Cardiac muscle cell (in vitro differentiated cells and primary cell): ENCODE measurements at regions not wholly inside any gene's neighbourhood (a gene's known extent, or its start where the extent isn't known, plus 50 kb on each side); places are given as distances from the start of the nearest gene placed in this dataset.

Source experiments
- DNase-seq, 2 donors: peaks; one replicate each; pipeline versions ENCODE4 v3.0.0 to v3.0.0-alpha.2; 2010 to 2017; ENCODE audit warnings: low read depth in 1 of 2, low spot score in 1 of 2
- H3K27ac ChIP-seq: fragments of 200-600 bp; sonication (generic); 2 replicates; pipeline ENCODE4 v1.5.1; 2016
- H3K27me3 ChIP-seq: fragments of 200-600 bp; sonication (generic); 2 replicates; pipeline ENCODE4 v1.6.0; 2016; ENCODE audit warnings: control low read depth
- H3K36me3 ChIP-seq: fragments of 200-600 bp; sonication (generic); 2 replicates; pipeline ENCODE4 v1.5.1; 2016; ENCODE audit warnings: control low read depth
- H3K4me1 ChIP-seq: fragments of 200-600 bp; sonication (generic); 2 replicates; pipeline ENCODE4 v1.8.1; 2017; ENCODE audit warnings: low read depth, mild to moderate bottlenecking, mixed run types
- H3K4me3 ChIP-seq: fragments of 200-600 bp; sonication (generic); 2 replicates; pipeline ENCODE4 v1.5.1; 2016; ENCODE audit warnings: mild to moderate bottlenecking
- H3K9me3 ChIP-seq: fragments of 200-600 bp; sonication (generic); 2 replicates; pipeline ENCODE4 v1.5.1; 2017; ENCODE audit warnings: low read depth, mild to moderate bottlenecking, control low read depth
- TF ChIP-seq, protein P1 (sequence below): IDR thresholded peaks from 2 replicates; pipeline ENCODE4 v1.5.1; 2012; ENCODE audit warnings: low read depth, mild to moderate bottlenecking, low read length

DNA sequence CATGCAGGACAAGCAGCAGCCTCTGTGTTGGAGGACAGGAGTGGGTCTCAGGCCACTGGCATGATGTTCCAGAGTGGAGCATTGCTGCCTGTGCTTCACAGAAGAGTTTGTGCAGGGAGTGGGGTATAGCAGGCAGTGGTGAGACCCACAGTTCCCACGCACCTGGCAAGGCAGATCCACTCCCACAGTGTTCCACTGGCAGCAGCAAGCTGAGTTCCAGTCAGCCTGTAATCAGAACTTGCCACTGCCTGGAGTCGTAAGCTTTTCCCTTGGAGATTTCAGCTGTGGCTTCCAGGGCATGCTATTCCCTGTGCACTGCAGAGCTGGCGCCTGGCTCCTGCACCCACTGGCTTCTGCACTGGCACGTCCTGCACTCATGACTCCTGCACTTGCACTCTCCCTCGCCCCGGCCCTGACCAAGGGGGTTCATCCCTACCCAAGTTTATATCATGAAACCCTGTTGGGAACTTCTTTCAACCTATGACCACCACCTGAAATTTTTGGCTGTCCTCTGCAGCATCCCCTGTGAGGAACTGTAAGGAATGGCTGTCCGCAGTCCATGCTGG is 1144.3 kb downstream of the RAPGEF2 start:
- TF ChIP-seq, protein P1, sequence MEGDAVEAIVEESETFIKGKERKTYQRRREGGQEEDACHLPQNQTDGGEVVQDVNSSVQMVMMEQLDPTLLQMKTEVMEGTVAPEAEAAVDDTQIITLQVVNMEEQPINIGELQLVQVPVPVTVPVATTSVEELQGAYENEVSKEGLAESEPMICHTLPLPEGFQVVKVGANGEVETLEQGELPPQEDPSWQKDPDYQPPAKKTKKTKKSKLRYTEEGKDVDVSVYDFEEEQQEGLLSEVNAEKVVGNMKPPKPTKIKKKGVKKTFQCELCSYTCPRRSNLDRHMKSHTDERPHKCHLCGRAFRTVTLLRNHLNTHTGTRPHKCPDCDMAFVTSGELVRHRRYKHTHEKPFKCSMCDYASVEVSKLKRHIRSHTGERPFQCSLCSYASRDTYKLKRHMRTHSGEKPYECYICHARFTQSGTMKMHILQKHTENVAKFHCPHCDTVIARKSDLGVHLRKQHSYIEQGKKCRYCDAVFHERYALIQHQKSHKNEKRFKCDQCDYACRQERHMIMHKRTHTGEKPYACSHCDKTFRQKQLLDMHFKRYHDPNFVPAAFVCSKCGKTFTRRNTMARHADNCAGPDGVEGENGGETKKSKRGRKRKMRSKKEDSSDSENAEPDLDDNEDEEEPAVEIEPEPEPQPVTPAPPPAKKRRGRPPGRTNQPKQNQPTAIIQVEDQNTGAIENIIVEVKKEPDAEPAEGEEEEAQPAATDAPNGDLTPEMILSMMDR: no peak
- Histone ChIP-seq H3K36me3 (no peaks in the 10 kb centered on the region), H3K27me3 (no peaks in the 10 kb centered on the region), H3K27ac (no peak overlapping the region), H3K4me3 (no peak overlapping the region), H3K4me1 (no peaks in the 10 kb centered on the region), H3K9me3 (no peaks in the 10 kb centered on the region)
- no peak for DNase-seq

DNA sequence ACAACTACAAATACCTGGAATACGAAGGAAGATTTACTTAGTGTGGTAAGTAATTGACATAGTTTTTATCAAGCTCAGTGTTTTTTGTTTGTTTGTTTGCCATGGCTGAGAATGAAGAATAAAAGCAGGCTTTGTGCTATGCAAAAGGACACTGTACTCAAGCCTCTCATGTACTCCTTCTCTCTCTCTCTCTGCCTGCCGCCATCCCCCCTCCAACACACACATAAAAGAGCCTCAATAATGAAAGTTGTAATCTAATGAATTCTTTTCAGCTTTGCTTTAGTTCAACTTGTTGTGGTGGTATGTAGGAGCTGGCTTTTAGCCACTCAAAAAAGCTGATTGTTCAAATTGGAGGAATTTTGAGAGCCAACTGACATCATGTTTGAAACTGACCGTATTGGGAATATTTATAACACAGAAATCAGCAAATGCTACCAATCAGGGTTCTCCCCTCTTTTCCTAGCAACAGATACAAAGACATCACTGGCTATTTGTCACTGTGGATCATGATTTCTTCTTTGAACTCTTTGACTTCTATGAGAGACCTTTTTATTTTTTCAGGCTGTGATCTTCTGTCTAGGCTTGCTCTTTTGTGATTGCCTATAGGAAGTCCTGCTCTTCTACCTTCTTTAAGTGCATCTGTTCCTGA is 1148.8 kb downstream of the RAPGEF2 start:
- Histone ChIP-seq H3K36me3 (no peaks in the 10 kb centered on the region), H3K27ac (no peak overlapping the region), H3K4me1 (no peaks in the 10 kb centered on the region), H3K27me3 (no peaks in the 10 kb centered on the region), H3K9me3 (no peaks in the 10 kb centered on the region), H3K4me3 (no peak overlapping the region)
- TF ChIP-seq, protein P1: no peak
- no peak for DNase-seq

DNA sequence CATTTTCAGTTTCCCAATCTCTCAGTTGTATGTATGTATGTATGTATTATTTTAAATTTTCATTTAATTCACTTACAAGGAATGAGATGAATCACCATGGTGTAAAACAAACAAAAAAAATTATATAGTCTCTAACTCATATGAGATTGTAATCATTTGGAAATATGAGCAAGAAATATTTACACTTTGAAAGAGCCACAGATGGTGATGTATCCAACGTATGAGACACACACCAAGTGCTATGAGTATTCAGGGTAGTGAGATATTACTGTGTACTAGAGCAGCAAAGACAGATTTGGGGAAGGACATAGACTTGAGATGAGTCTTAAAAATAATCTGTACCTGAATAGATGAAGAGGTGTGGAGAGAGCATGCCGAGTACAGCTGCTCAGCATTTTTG is 1154.4 kb downstream of the RAPGEF2 start:
- DNase-seq: no peak
- H3K27me3 ChIP-seq: no peaks in the 10 kb centered on the region
- no peak overlapping the region for H3K4me3 ChIP-seq
- no peaks in the 10 kb centered on the region for H3K36me3 ChIP-seq
- TF ChIP-seq, protein P1: no peak
- no peaks in the 10 kb centered on the region for H3K4me1 ChIP-seq
- no peaks in the 10 kb centered on the region for H3K9me3 ChIP-seq
- H3K27ac ChIP-seq: no peak overlapping the region

DNA sequence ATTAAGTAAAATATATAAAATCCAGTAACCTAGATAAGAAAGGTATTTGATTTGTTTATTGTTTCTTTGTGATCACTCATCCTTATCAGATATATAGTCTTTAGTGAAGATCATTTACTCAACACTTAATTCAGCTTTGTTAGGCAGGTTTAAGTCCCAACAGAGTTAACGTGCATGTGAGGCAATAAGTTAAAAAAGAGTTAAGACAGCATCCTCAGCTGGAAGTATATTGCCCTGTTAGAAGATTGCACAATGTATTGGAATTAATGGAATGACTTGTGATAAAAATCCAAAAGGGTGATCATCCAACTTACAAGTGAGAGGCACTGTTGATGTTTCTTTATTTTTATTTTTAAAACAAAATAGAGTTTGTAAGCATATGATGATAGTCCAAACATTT is 1162.1 kb downstream of the RAPGEF2 start:
- H3K27ac ChIP-seq: no peak overlapping the region
- H3K4me1 ChIP-seq: no peaks in the 10 kb centered on the region
- no peak overlapping the region for H3K4me3 ChIP-seq
- no peaks in the 10 kb centered on the region for H3K27me3 ChIP-seq
- DNase-seq: no peak
- no peaks in the 10 kb centered on the region for H3K9me3 ChIP-seq
- H3K36me3 ChIP-seq: no peaks in the 10 kb centered on the region
- TF ChIP-seq, protein P1: no peak

DNA sequence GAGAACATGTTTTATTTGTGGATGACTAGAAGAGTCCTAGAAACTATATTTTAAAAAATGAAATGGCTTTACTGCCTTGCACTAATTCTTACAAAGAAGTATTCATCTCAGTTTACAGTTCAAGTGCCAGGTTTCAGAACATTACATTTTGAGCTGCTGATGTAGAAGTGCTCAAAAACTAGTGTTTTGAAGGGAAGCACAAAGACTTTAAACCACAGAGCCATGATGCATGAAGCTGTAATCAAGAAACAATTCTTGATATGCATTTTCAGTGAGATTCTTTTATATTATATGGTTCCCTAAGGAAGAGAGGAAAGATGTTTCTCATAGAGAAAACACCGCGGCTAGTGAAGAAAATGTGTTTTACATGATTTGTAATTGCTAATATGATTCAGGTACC is 1163.0 kb downstream of the RAPGEF2 start:
- DNase-seq: no peak
- no peaks in the 10 kb centered on the region for H3K27me3 ChIP-seq
- no peaks in the 10 kb centered on the region for H3K4me1 ChIP-seq
- TF ChIP-seq, protein P1: no peak
- no peaks in the 10 kb centered on the region for H3K9me3 ChIP-seq
- no peaks in the 10 kb centered on the region for H3K36me3 ChIP-seq
- H3K4me3 ChIP-seq: no peak overlapping the region
- no peak overlapping the region for H3K27ac ChIP-seq
